ENCODE measurements at regions not wholly inside any gene's neighbourhood (a gene's known extent, or its start where the extent isn't known, plus 50 kb on each side); places are given as distances from the start of the nearest gene placed in this dataset.

- TF ChIP-seq REST (IDR thresholded peaks at IDR 0.05; ENCODE audit: insufficient read depth in 1 of 2, low read depth in 2 of 2, low read length in 2 of 2) (no peak), FOXP2 (optimal IDR thresholded peaks at IDR 0.05; ENCODE audit: borderline replicate concordance, extremely low read depth, extremely low read length, insufficient read depth) (no peak), POLR2AphosphoS5 (IDR thresholded peaks at IDR 0.05; ENCODE audit: low read depth, low read length) (no peak), SIN3A (IDR thresholded peaks at IDR 0.05; ENCODE audit: borderline replicate concordance, insufficient read depth, low read length) (no peak), TAF1 (IDR thresholded peaks at IDR 0.05; ENCODE audit: borderline replicate concordance, insufficient read depth, low read length) (no peak)
Observed at GRCh38 chr3:194925614-194926013, 239.9 kb downstream of the FAM43A start.

GRCh38 chr3:194928227-194928626 is 242.5 kb downstream of the FAM43A start:
- no peak for TF ChIP-seq FOXP2 (optimal IDR thresholded peaks at IDR 0.05; ENCODE audit: borderline replicate concordance, extremely low read depth, extremely low read length, insufficient read depth)
- no peak for TF ChIP-seq SIN3A (IDR thresholded peaks at IDR 0.05; ENCODE audit: borderline replicate concordance, insufficient read depth, low read length)
- no peak for TF ChIP-seq REST (IDR thresholded peaks at IDR 0.05; ENCODE audit: insufficient read depth in 1 of 2, low read depth in 2 of 2, low read length in 2 of 2)
- no peak for TF ChIP-seq POLR2AphosphoS5 (IDR thresholded peaks at IDR 0.05; ENCODE audit: low read depth, low read length)

- no peak for TF ChIP-seq POLR2AphosphoS5 (IDR thresholded peaks at IDR 0.05; ENCODE audit: low read depth, low read length)
- no peak for TF ChIP-seq FOXP2 (optimal IDR thresholded peaks at IDR 0.05; ENCODE audit: borderline replicate concordance, extremely low read depth, extremely low read length, insufficient read depth)
- TF ChIP-seq REST (IDR thresholded peaks at IDR 0.05; ENCODE audit: insufficient read depth in 1 of 2, low read depth in 2 of 2, low read length in 2 of 2) = no peak
- no peak for TF ChIP-seq TAF1 (IDR thresholded peaks at IDR 0.05; ENCODE audit: borderline replicate concordance, insufficient read depth, low read length)
- TF ChIP-seq SIN3A (IDR thresholded peaks at IDR 0.05; ENCODE audit: borderline replicate concordance, insufficient read depth, low read length) = no peak
Observed at GRCh38 chr3:194928831-194929577, 243.3 kb downstream of the FAM43A start.

- TF ChIP-seq FOXP2 (optimal IDR thresholded peaks at IDR 0.05; ENCODE audit: borderline replicate concordance, extremely low read depth, extremely low read length, insufficient read depth) (no peak), POLR2AphosphoS5 (IDR thresholded peaks at IDR 0.05; ENCODE audit: low read depth, low read length) (no peak), SIN3A (IDR thresholded peaks at IDR 0.05; ENCODE audit: borderline replicate concordance, insufficient read depth, low read length) (no peak), REST (IDR thresholded peaks at IDR 0.05; ENCODE audit: insufficient read depth in 1 of 2, low read depth in 2 of 2, low read length in 2 of 2) (no peak), TAF1 (IDR thresholded peaks at IDR 0.05; ENCODE audit: borderline replicate concordance, insufficient read depth, low read length) (no peak)
Observed at GRCh38 chr3:194929578-194929960, 243.9 kb downstream of the FAM43A start.

All from PFSK-1 (cell line).